ENCODE measurements at regions not wholly inside any gene's neighbourhood (a gene's known extent, or its start where the extent isn't known, plus 50 kb on each side); places are given as distances from the start of the nearest gene placed in this dataset.

DNA sequence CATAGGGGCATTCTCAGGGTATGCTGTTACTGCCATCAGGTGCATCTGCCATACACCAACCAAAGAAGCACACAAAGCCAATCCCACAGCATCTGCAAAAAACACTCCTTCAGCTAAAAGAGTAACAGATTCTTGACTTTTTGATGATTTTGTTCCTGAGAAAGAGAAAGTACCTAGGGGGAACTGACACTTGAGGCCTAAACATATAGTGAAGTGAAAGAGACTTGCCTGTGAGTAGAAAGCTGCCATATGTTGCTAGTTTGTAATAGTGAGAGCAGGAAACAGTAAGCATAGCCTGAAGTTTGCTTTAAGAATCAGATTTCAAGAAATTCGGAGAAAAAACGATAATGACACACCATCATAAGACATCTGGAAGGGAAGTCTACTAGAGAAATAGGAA is 97.9 kb upstream of the CTSC start:
- Mint-ChIP-seq H3K4me3 (ENCODE audit: low read depth, unreplicated experiment) (no peak overlapping the region), H3K4me1 (ENCODE audit: low read depth, unreplicated experiment) (peaks cover 16% of the 10 kb centered on the region), H3K36me3 (ENCODE audit: insufficient read depth, unreplicated experiment) (no peaks in the 10 kb centered on the region), H3K27ac (ENCODE audit: unreplicated experiment) (no peak overlapping the region), H3K27me3 (ENCODE audit: unreplicated experiment) (no peaks in the 10 kb centered on the region), H3K9me3 (ENCODE audit: low read depth, unreplicated experiment) (peaks cover 2% of the 10 kb centered on the region)
- TF ChIP-seq, protein P1, sequence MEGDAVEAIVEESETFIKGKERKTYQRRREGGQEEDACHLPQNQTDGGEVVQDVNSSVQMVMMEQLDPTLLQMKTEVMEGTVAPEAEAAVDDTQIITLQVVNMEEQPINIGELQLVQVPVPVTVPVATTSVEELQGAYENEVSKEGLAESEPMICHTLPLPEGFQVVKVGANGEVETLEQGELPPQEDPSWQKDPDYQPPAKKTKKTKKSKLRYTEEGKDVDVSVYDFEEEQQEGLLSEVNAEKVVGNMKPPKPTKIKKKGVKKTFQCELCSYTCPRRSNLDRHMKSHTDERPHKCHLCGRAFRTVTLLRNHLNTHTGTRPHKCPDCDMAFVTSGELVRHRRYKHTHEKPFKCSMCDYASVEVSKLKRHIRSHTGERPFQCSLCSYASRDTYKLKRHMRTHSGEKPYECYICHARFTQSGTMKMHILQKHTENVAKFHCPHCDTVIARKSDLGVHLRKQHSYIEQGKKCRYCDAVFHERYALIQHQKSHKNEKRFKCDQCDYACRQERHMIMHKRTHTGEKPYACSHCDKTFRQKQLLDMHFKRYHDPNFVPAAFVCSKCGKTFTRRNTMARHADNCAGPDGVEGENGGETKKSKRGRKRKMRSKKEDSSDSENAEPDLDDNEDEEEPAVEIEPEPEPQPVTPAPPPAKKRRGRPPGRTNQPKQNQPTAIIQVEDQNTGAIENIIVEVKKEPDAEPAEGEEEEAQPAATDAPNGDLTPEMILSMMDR (IDR thresholded peaks at IDR 0.05; ENCODE audit: unreplicated experiment) = no peak
- no TSS peak for BruUV-seq (replicated peaks)
- DNase-seq = no peak
- intact Hi-C loops (cut with micrococcal nuclease; ENCODE audit: unreplicated experiment) = no loop called here
- CTCF ChIA-PET = no interaction called here

DNA sequence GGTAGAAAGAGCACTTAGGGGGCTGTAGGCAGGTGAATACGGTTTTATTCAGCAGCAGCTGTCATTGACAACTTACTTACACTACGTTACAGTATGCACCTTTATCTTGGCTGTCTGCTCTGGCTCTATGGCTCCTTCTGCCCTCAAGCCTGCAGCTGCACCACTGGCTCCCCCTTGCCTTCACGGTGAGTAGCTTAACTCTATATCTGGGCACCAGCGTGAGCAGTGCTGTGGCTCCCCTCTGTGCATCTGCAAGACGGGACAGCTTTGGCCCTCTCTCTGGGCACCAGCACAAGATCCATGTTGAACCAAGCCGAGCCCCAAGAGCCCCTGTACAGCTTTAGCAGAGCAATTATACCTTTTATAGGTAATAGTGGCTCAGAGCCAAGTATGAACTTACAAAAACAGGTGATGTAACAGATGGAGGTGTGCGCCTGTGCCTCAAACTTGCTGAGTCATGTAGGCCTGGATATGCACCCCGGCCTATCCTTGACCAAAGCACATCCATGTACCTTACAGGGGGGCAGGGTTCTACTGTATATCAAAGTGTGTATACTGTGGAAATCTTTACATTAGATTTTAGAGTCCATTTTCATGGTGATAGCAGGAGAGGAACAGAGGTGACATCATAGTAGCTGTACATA is 96.9 kb upstream of the CTSC start:
- TF ChIP-seq, protein P1 (IDR thresholded peaks at IDR 0.05; ENCODE audit: unreplicated experiment) = no peak
- Mint-ChIP-seq H3K4me3 (ENCODE audit: low read depth, unreplicated experiment) (no peak overlapping the region), H3K4me1 (ENCODE audit: low read depth, unreplicated experiment) (peaks cover 10% of the 10 kb centered on the region), H3K9me3 (ENCODE audit: low read depth, unreplicated experiment) (peaks cover 2% of the 10 kb centered on the region), H3K36me3 (ENCODE audit: insufficient read depth, unreplicated experiment) (no peaks in the 10 kb centered on the region), H3K27me3 (ENCODE audit: unreplicated experiment) (no peaks in the 10 kb centered on the region), H3K27ac (ENCODE audit: unreplicated experiment) (no peak overlapping the region)
- no TSS peak for BruUV-seq (replicated peaks)
- CTCF ChIA-PET = no interaction called here
- intact Hi-C loops (cut with micrococcal nuclease; ENCODE audit: unreplicated experiment) = no loop called here
- no peak for DNase-seq

DNA sequence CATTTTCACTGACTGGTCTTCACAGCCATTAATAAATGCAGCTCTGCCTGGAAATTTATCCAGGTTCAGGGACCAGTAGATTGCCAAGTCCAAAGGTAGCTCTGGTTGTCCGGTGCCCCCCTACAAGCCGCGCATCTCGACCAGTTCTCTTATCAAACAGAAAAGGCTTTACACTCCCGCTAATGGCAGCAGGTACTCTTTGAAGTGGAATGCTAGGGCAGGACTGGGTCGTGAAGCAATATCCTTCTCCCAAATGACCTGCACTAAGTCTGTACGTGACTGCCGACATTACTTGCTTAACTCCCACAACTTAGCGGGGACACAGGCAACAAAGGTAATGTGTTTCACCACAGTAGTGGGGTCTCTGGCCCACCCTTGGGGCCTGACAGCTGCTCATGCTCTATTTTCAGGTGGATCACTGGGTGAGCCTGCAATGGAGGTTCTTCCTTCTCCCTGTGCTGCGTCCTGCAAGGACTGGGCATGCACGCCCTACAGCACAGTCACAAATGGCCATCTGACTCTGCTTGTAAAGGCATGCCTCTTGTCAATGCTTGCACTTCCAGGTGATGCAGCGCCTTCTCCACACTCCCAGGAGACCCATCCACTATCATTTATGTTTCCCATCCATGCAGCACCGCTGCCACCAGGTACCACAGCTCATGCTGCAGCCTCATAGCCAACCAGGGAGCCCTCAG is 96.1 kb upstream of the CTSC start:
- Mint-ChIP-seq H3K4me1 (ENCODE audit: low read depth, unreplicated experiment) (peaks cover 3% of the 10 kb centered on the region), H3K36me3 (ENCODE audit: insufficient read depth, unreplicated experiment) (no peaks in the 10 kb centered on the region), H3K27me3 (ENCODE audit: unreplicated experiment) (no peaks in the 10 kb centered on the region), H3K4me3 (ENCODE audit: low read depth, unreplicated experiment) (no peak overlapping the region), H3K9me3 (ENCODE audit: low read depth, unreplicated experiment) (peaks cover 2% of the 10 kb centered on the region), H3K27ac (ENCODE audit: unreplicated experiment) (no peak overlapping the region)
- DNase-seq = no peak
- TF ChIP-seq, protein P1 (IDR thresholded peaks at IDR 0.05; ENCODE audit: unreplicated experiment) = no peak
- CTCF ChIA-PET = no interaction called here
- BruUV-seq (replicated peaks) = no TSS peak
- intact Hi-C loops (cut with micrococcal nuclease; ENCODE audit: unreplicated experiment) = no loop called here

DNA sequence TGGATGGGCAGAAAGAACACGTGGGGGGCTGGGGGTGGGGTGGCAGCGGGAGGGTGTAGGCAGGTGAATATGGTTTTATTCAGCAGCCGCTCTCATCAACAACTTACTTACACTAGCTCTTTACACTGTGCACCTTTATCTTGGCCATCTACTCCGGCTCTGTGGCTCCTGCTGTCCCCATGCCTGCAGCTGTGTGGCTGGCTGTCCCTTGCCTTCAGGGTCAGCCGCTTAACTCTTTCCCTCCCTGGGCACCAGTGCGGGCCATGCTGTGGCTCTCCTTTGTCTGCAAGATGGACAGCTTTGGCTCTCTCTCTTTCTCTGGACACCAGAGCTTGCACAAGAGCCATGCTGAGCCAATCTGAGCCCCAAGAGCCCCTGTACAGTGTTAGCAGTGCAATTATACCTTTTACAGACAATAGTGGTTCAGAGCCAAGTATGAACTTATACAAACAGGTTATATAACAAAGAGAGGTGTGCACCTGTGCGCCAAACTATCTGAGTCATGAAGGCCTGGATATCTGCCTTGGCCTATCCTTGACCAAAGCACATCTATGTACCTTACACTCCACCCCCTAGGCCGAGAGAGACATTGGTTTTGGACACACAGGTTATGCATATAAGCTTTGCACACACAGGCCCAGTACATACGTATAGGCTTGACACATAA is 94.3 kb upstream of the CTSC start:
- Mint-ChIP-seq H3K27ac (ENCODE audit: unreplicated experiment) (no peak overlapping the region), H3K27me3 (ENCODE audit: unreplicated experiment) (no peaks in the 10 kb centered on the region), H3K4me3 (ENCODE audit: low read depth, unreplicated experiment) (no peak overlapping the region), H3K4me1 (ENCODE audit: low read depth, unreplicated experiment) (no peaks in the 10 kb centered on the region), H3K36me3 (ENCODE audit: insufficient read depth, unreplicated experiment) (no peaks in the 10 kb centered on the region), H3K9me3 (ENCODE audit: low read depth, unreplicated experiment) (peaks cover 2% of the 10 kb centered on the region)
- TF ChIP-seq, protein P1 (IDR thresholded peaks at IDR 0.05; ENCODE audit: unreplicated experiment) = no peak
- no peak for DNase-seq
- BruUV-seq (replicated peaks) = no TSS peak
- CTCF ChIA-PET = interaction anchor here (0.7 to 1.1 kb wide), 2 partner anchors 28 to 103 kb away, joined by 3 to 11 read pairs; no protein-coding TSS in a partner anchor
- intact Hi-C loops (cut with micrococcal nuclease; ENCODE audit: unreplicated experiment) = no loop called here
